Activated T-cell treated with anti-CD3 and anti-CD28 coated beads for 24 hours (primary cell): ENCODE measurements at regions not wholly inside any gene's neighbourhood (a gene's known extent, or its start where the extent isn't known, plus 50 kb on each side); places are given as distances from the start of the nearest gene placed in this dataset.
"Not testable (repeated sequence)": the region's sequence is repeated elsewhere in the genome, so short reads cannot be mapped to it uniquely, and the experiment has no call there.

Experiments used
- DNase-seq: peaks from one replicate; pipeline ENCODE4 v3.0.0-alpha.2; 2020; ENCODE audit warnings: low read depth

DNA sequence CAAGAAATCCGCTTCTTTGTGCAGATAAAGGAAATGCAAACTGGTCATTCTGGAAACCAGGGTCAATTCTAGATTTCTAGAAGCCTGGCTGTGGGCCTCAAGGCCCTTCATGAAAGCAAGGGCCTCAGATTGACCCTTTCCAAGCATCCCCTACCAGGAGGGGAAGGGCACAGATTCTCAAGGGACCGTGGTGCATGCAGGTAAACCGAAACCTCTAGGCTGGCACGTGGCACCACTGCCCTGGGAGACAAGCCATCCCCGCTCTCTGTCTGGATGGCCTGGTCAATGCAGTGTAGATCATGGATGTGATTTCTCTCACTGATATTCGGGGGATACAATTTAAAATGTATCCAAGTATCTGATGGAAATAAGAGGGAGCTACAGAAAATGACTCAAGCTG, 69.4 kb downstream of the TOMM20 start:
- DNase-seq, result no peak

- DNase-seq, result no peak
Observed at GRCh38 chr1:235058695-235059094, 69.9 kb downstream of the TOMM20 start.

- no peak for DNase-seq
Observed at GRCh38 chr1:235057385-235058306, 71.0 kb downstream of the TOMM20 start.

DNA sequence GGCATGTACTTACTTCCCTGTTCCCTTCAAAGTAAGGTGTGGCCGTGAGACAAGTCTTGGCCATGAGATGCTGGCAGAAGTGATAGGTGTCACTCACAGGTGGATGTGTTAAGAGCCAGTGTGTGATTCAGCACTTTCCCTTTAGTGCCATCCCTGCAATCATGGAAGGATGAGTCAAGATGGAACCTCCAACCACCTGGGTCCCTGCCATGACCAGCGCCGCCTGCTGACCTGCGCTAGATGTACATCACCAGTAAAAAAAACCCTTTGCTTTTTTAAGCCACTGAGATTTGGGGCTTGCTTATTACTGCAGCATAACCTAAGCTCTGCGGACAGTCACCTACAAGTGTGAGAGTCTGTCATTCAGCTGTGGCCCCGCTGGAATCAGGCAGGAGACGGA, 71.7 kb downstream of the TOMM20 start:
- DNase-seq, result no peak

- DNase-seq, result no peak
Observed at GRCh38 chr1:235054936-235055335, 73.7 kb downstream of the TOMM20 start.

DNA sequence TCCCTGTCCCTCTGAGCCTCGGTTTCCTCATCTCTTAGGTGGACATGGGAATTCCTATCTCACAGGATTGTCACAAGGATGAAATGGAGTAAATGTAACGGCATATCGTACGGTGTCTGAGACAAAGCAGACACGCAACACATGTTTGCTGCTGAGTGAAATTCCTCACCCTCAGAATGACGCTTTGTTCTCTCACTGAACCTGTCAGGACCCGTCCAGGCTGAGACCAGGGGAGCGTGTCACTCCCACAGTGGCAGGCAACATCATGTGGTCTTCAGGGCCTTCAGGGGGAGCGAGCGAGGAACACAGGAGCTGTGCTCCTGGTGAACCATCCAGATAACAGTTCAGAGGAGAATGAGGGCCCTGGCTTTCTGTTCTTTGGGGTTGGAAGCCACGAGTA, 74.2 kb downstream of the TOMM20 start:
- no peak for DNase-seq

DNA sequence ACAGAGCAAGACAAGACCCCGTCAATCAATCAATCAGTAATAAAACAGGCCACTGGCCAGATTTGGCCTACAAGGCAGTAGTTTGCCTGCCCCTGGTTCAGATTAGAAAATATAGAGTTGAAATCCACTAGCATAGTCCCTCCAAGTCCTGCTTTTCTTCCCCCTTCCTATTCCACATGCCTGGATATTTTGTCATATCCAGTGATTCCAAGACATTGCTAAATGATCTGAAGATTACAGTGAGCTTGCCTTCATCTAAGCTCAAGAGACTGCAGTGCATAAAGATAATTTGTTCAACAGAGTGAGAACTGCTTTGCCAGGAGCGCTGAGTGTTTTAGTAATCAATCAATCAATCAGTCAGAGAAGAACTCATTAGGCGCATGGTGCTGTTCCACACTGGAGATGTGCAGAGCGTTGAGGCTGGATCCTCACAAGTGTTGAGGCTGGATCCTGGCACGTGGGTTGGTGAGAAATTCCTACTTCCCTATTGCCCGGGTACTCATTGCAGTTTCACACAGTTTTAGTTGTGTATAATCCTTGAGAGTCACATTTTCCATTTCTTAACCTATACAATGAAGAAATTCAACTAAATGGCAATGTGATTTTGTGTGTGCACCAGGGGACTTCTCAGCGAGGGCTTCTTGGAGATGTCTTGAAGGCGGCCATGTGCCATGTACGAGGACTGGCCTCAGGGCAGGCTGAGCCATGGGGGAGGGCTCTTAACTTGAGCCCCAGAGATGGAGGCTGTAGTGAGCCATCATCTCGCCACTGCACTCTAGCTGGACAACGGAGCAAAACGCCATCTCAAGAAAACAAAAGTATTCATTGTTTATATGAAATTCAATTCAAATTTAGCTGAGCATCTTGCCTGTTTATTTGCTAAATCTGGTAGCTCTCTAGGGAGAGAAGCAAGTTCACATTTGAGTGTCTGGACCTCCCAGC, 76.3 kb downstream of the TOMM20 start:
- no peak for DNase-seq

DNA sequence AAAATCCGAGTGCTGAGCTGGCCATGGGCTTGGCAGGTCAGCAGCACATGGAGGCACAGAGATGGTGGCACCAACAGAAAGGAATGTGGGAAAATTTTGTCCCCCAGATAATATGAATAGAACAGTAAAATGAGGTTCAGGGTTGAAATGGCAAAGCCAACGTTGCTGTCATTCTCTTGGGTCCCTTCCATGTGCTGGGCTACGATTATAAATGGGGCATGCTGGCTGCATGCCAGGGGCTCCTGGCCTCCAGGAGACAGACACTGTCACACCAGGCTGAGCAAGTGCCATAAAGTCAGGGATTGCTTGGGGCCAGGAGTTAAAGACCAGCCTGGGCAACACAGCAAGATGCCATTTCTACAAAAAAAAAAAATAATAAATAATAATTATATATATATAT, 77.1 kb downstream of the TOMM20 start:
- no peak for DNase-seq

DNA sequence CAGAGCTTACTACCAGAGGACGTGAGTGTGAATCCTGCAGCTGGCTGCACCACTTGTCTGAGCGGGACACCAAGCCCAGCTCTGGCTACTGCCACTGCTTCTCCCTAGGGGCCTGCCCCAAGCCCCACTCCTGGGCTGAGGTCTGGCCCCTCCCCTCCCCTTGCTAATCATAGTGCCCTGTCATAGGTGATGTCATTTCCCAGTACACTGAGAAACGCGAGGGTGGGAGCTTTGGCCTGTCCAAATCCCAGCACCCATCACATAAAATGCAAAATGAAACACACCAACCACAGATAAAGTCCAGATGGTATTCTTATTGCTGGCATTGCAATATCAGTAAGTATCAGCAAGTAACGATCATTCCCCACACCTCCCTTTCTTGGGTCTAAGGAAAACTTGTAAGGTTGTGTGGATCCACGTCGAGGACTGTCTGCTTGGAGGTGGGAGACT, 77.7 kb downstream of the TOMM20 start:
- no peak for DNase-seq

GRCh38 chr1:235049716-235050378, 78.8 kb downstream of the TOMM20 start:
- DNase-seq, result not testable (repeated sequence)

- no peak for DNase-seq
Observed at GRCh38 chr1:235049217-235049616, 79.4 kb downstream of the TOMM20 start.

DNA sequence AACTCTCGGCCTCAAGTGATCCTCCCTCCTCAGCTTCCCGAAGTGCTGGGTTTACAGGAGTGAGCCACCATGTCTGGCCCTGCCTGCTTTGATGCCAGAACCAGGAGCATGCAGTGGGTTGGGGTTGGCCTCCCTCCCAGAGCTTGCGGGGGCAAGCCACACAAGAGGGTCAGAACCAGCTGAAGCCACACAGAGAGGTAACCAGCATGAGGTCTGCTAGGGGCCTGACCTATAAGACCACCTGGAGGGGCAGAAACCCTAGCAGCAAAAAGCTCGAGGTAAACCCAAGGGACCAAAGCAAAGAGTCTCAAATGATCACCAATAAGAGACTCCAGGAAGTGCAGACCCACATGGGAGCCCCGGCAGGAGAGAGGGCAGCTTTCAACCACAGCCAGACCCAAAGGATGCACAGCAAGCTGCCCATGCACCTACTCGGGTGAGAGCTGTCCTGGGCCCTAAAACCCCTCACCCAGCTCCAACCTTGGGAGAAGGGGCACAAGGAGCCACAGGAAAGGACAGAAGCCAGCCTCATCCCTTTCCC, 81.2 kb downstream of the TOMM20 start:
- DNase-seq, result no peak

- DNase-seq, result no peak
Observed at GRCh38 chr1:235045921-235046601, 82.6 kb downstream of the TOMM20 start.

DNA sequence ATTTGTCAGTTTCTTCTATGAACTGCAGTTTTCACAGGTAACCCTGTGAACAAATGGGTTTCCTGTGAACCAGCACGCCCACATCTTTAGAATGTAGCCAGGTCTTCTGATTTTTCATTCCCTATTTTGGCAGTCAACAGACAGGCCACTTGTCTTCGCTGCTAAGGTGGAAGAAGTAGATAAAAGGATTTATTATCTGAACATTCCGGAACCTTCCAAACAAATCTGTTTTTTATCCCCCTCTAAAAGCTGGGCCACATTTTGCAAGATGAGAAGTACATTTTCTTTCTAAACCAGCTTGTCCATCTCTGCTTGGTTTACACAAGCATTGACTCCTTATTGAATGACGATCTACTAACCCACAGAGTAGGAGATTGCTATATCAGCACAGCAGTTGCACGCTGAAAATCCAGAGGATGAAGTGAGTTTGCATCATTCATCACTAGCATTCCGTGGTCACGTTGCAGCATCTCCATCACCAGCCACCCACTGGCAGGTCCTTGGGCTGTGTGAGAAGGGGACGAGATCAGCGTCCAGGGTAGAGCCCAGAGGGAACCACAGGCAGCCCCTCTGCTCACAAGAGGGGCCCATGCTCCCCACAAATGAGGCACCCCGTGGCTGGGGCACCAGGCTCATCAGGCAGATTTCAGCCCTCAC, 83.5 kb downstream of the TOMM20 start:
- no peak for DNase-seq

- DNase-seq, result no peak
Observed at GRCh38 chr1:235043234-235043633, 85.4 kb downstream of the TOMM20 start.

GRCh38 chr1:235038701-235039100, 89.9 kb downstream of the TOMM20 start:
- DNase-seq, result no peak

- DNase-seq, result no peak
Observed at GRCh38 chr1:235035928-235036327, 92.7 kb downstream of the TOMM20 start.

GRCh38 chr1:235030919-235031596, 97.6 kb downstream of the TOMM20 start:
- DNase-seq, result no peak

GRCh38 chr1:235027862-235028250, 100.8 kb downstream of the TOMM20 start:
- no peak for DNase-seq
